GM19452 (cell line): ENCODE measurements at regions not wholly inside any gene's neighbourhood (a gene's known extent, or its start where the extent isn't known, plus 50 kb on each side); places are given as distances from the start of the nearest gene placed in this dataset.
A peak's percentile ranks its signal among the peaks of the same experiment; 100 is the strongest.

Experiments used
- ATAC-seq: cut with Tn5 transposase; IDR thresholded peaks from one replicate; pipeline ENCODE4 v1.9.1; 2021; ENCODE audit not compliant: unreplicated experiment

GRCh38 chr11:10641912-10642697 lies 51.5 kb downstream of the IRAG1 start:
- ATAC-seq: peak; percentile 23

GRCh38 chr11:10641177-10641911 lies 52.2 kb downstream of the IRAG1 start:
- ATAC-seq: peak; percentile 87

- no peak for ATAC-seq
These were observed 53.2 kb downstream of the IRAG1 start for GRCh38 chr11:10640308-10640707.

GRCh38 chr11:10639350-10639749 lies 54.2 kb downstream of the IRAG1 start:
- no peak for ATAC-seq

GRCh38 chr11:10638316-10638925 lies 55.1 kb downstream of the IRAG1 start:
- ATAC-seq: no peak

- no peak for ATAC-seq
These were observed 55.8 kb downstream of the IRAG1 start for GRCh38 chr11:10637731-10638151.

GRCh38 chr11:10634407-10634806 lies 59.1 kb downstream of the IRAG1 start:
- no peak for ATAC-seq

- ATAC-seq: no peak
These were observed 60.3 kb downstream of the IRAG1 start for GRCh38 chr11:10633261-10633660.

GRCh38 chr11:10632483-10632882 lies 61.1 kb downstream of the IRAG1 start:
- no peak for ATAC-seq

- ATAC-seq: no peak
These were observed 61.8 kb downstream of the IRAG1 start for GRCh38 chr11:10631761-10632160.

- no peak for ATAC-seq
These were observed 61.0 kb upstream of the LYVE1 start for GRCh38 chr11:10629411-10630002.

- ATAC-seq: no peak
These were observed 60.2 kb upstream of the LYVE1 start for GRCh38 chr11:10628508-10629236.

- no peak for ATAC-seq
These were observed 59.4 kb upstream of the LYVE1 start for GRCh38 chr11:10627816-10628215.

- ATAC-seq: no peak
These were observed 58.8 kb upstream of the LYVE1 start for GRCh38 chr11:10627291-10627690.

GRCh38 chr11:10625982-10626311 lies 57.5 kb upstream of the LYVE1 start:
- no peak for ATAC-seq

- ATAC-seq: no peak
These were observed 57.0 kb upstream of the LYVE1 start for GRCh38 chr11:10625281-10625981.

GRCh38 chr11:10623797-10624761 lies 55.6 kb upstream of the LYVE1 start:
- no peak for ATAC-seq

GRCh38 chr11:10622957-10623791 lies 54.7 kb upstream of the LYVE1 start:
- ATAC-seq: no peak
